Smooth muscle cell (in vitro differentiated cells): ENCODE measurements at regions not wholly inside any gene's neighbourhood (a gene's known extent, or its start where the extent isn't known, plus 50 kb on each side); places are given as distances from the start of the nearest gene placed in this dataset.
"Not testable (repeated sequence)": the region's sequence is repeated elsewhere in the genome, so short reads cannot be mapped to it uniquely, and the experiment has no call there.

Experiments used
- DNase-seq: peaks from one replicate; lab custom pipeline; 2025; ENCODE audit not compliant: unreplicated experiment; lab: John Stamatoyannopoulos, UW
- H2AFZ ChIP-seq: fragments of 200-600 bp; sonication (generic); 2 replicates; pipeline ENCODE4 v1.6.0; 2016; ENCODE audit warnings: antibody characterized with exemption, low read depth, mild to moderate bottlenecking
- H3F3A ChIP-seq: fragments of 200-600 bp; sonication (generic); 2 replicates; pipeline ENCODE4 v1.6.0; 2017; ENCODE audit warnings: antibody characterized with exemption, low read depth
- H3K27ac ChIP-seq: fragments of 200-600 bp; sonication (generic); 2 replicates; pipeline ENCODE4 v1.5.1; 2016; ENCODE audit warnings: low read depth, mild to moderate bottlenecking
- H3K27me3 ChIP-seq: fragments of 200-600 bp; sonication (generic); 2 replicates; pipeline ENCODE4 v1.6.1; 2016; ENCODE audit warnings: low read depth, mild to moderate bottlenecking
- H3K36me3 ChIP-seq: fragments of 200-600 bp; sonication (generic); 2 replicates; pipeline ENCODE4 v1.5.1; 2016; ENCODE audit warnings: low read depth
- H3K4me1 ChIP-seq: fragments of 200-600 bp; sonication (generic); 2 replicates; pipeline ENCODE4 v1.5.1; 2016; ENCODE audit warnings: low read depth
- H3K4me2 ChIP-seq: fragments of 200-600 bp; sonication (generic); 2 replicates; pipeline ENCODE4 v1.6.0; 2016; ENCODE audit warnings: mild to moderate bottlenecking
- H3K4me3 ChIP-seq: fragments of 200-600 bp; sonication (generic); 2 replicates; pipeline ENCODE4 v1.5.1; 2016; ENCODE audit warnings: mild to moderate bottlenecking
- H3K79me2 ChIP-seq: fragments of 200-600 bp; sonication (generic); 2 replicates; pipeline ENCODE4 v1.6.0; 2016; ENCODE audit warnings: low read depth, mild to moderate bottlenecking
- H3K9ac ChIP-seq: fragments of 200-600 bp; sonication (generic); 2 replicates; pipeline ENCODE4 v1.6.0; 2016; ENCODE audit warnings: low read depth
- H3K9me3 ChIP-seq: fragments of 200-600 bp; sonication (generic); replicated peaks from 2 replicates; pipeline ENCODE4 v1.5.1; 2016; ENCODE audit warnings: low read depth
- H4K20me1 ChIP-seq: fragments of 200-600 bp; sonication (generic); 2 replicates; pipeline ENCODE4 v1.6.0; 2016; ENCODE audit warnings: low read depth
- WGBS: methylation state at CpG from one replicate; pipeline ENCODE4 v1.1.7; 2016; ENCODE audit warnings: low lambda C conversion rate; 5-methylcytosine and 5-hydroxymethylcytosine counted together
- TF ChIP-seq, protein P1 (sequence below): fragments of 200-600 bp; sonication (generic); IDR thresholded peaks from 2 replicates; pipeline ENCODE4 v1.5.1; 2017; ENCODE audit warnings: borderline replicate concordance, mild to moderate bottlenecking, antibody characterized with exemption; ENCODE audit not compliant: insufficient read depth, poor library complexity, severe bottlenecking

DNA sequence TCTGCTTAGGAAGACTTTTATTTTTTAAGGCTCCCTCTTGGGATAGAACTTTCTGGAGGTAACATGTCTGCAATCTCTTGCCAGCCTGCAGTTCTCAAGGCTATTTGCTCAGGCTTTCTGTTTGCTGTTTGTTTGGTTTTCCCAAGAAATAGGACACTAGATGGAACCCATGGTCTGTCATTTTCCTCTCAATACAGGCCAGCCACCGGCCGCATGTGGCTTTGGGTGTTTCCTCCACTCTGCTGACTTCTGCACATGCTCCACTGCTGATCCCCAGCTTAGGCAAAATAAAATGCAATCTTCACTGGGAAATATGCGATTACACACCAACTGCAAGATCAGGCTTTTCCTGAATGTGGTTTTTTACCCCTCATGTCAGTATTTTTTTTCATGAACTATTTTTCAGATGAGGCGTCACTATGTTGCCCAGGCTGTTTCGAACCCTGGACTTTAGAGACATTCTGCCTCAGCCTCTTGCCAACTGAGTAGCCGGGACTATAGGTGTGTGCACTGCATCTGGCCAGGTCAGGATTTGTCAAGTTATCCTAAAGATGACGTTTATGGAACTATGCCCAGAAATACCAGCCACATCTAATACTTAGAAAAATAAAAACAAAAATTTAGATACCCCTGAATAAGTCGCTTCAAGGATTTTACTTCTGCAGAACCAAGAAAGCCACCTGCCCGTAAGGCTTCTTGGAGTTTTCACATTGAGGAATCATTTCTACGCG lies 94.3 kb upstream of the PABPC3 start:
- Histone ChIP-seq H3K4me3 (no peak overlapping the region), H3K4me2 (no peak overlapping the region), H3K27me3 (no peaks in the 10 kb centered on the region), H3K9ac (no peak overlapping the region), H3K36me3 (no peaks in the 10 kb centered on the region), H3K27ac (no peak overlapping the region), H4K20me1 (no peaks in the 10 kb centered on the region), H3K4me1 (no peaks in the 10 kb centered on the region), H3F3A (no peaks in the 10 kb centered on the region), H3K9me3 (no peaks in the 10 kb centered on the region), H2AFZ (peak overlapping the region; percentile 21), H3K79me2 (no peaks in the 10 kb centered on the region)
- TF ChIP-seq, protein P1, sequence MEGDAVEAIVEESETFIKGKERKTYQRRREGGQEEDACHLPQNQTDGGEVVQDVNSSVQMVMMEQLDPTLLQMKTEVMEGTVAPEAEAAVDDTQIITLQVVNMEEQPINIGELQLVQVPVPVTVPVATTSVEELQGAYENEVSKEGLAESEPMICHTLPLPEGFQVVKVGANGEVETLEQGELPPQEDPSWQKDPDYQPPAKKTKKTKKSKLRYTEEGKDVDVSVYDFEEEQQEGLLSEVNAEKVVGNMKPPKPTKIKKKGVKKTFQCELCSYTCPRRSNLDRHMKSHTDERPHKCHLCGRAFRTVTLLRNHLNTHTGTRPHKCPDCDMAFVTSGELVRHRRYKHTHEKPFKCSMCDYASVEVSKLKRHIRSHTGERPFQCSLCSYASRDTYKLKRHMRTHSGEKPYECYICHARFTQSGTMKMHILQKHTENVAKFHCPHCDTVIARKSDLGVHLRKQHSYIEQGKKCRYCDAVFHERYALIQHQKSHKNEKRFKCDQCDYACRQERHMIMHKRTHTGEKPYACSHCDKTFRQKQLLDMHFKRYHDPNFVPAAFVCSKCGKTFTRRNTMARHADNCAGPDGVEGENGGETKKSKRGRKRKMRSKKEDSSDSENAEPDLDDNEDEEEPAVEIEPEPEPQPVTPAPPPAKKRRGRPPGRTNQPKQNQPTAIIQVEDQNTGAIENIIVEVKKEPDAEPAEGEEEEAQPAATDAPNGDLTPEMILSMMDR, result no peak
- WGBS, result 87% methylated on average over 11 of the region's 11 CpGs
- no peak for DNase-seq

DNA sequence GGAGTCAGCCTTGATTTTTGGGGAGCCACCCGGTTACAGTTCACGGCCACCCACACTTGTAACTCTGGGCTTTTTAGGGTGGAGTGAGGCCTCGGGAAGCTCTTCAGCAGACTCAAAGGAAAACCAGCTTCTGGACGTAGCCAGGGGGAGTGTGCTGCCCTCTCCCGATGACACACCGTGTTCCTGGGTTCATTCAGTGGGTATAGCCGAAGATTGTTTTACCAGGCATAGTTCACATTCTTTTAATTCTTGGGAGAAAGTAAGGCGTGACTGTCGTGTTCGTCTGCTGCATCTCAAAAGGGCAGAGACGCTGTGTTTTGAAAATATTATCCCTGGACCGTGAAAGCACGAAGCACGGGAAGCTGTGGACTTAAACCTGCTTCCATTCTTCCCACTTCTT lies 93.6 kb upstream of the PABPC3 start:
- not testable (repeated sequence) for H2AFZ ChIP-seq, H4K20me1 ChIP-seq, H3F3A ChIP-seq, H3K9me3 ChIP-seq, H3K27me3 ChIP-seq, H3K4me3 ChIP-seq, H3K79me2 ChIP-seq, H3K4me1 ChIP-seq, H3K9ac ChIP-seq, DNase-seq, H3K36me3 ChIP-seq, H3K27ac ChIP-seq, H3K4me2 ChIP-seq
- 36% methylated on average over 14 of the region's 14 CpGs for whole genome bisulfite sequencing

DNA sequence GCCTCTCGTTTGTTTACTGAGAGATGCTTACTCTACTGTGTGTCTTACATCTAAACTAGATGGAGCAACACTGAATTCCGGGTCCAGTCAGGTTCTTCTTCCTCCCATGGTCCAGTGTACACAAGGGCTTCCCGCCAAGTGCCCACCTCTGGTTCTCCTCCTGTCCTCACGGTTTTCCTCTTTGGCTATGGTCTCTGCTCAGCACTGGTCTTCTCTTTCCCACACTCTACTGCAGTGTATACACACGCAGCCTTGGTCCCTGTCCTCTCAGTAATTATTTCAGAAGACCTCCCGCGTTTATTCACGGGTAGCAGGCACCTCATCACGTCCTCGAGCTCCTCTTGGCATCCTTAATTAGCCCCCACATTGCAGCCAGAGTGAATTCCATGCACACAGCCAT lies 91.4 kb upstream of the PABPC3 start:
- H4K20me1 ChIP-seq, H3K4me1 ChIP-seq, H3K9me3 ChIP-seq, H3K4me2 ChIP-seq, H3K27me3 ChIP-seq, H3F3A ChIP-seq, H3K27ac ChIP-seq, H3K9ac ChIP-seq, H2AFZ ChIP-seq, H3K79me2 ChIP-seq, H3K4me3 ChIP-seq, H3K36me3 ChIP-seq, DNase-seq: not testable (repeated sequence)
- 95% methylated on average over 4 of the region's 10 CpGs for WGBS

DNA sequence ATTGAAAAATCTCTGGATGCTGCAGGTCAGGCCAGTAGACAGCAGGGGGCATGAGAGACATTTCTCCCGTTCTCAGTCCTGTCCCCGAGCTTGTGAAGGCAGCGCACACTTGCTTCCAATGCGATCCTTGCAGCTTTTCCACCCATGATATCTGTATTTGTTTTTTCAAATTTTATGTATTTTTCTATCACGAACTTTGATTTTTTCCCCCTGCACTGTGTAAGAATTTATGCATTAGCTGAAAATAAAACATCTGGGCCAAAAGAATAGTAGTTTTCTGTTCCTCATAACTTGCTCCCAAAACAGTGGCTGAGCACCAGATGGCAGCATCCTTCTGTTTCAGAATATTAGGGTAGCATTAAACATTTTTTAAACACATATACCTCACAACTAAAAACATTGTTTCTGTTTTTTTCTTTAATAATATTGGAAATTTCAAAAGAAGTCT lies 90.9 kb upstream of the PABPC3 start:
- WGBS, result 2% methylated on average over 5 of the region's 5 CpGs
- not testable (repeated sequence) for H3K27me3 ChIP-seq, DNase-seq, H3K79me2 ChIP-seq, H2AFZ ChIP-seq, H3K9me3 ChIP-seq, H3K27ac ChIP-seq, H3F3A ChIP-seq, H3K9ac ChIP-seq, H3K4me1 ChIP-seq, H3K36me3 ChIP-seq, H4K20me1 ChIP-seq
- peak overlapping the region; percentile 80 for H3K4me2 ChIP-seq
- TF ChIP-seq, protein P1, result peak; percentile 36
- peak overlapping the region; percentile 36 for H3K4me3 ChIP-seq

DNA sequence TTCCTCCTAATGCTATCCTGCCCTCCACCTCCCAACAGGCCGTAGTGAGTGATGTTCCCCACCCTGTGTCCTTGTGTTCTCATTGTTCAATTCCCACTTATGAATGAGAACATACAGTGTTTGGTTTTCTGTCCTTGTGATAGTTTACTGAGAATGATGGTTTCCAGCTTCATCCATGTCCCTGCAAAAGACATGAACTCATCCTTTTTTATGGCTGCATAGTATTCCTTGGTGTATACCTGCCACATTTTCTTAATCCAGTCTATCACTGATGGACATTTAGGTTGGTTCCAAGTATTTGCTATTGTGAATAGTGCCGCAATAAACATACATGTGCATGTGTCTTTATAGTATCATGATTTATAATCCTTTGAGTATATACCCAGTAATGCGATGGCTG lies 88.5 kb upstream of the PABPC3 start:
- DNase-seq, H3K27ac ChIP-seq, H3K4me2 ChIP-seq, H3K36me3 ChIP-seq, H3K79me2 ChIP-seq, H3K9me3 ChIP-seq, H3K4me3 ChIP-seq, H3K9ac ChIP-seq, H4K20me1 ChIP-seq, H3F3A ChIP-seq, H2AFZ ChIP-seq, H3K4me1 ChIP-seq, H3K27me3 ChIP-seq: not testable (repeated sequence)
- 99% methylated on average over 3 of the region's 3 CpGs for WGBS

DNA sequence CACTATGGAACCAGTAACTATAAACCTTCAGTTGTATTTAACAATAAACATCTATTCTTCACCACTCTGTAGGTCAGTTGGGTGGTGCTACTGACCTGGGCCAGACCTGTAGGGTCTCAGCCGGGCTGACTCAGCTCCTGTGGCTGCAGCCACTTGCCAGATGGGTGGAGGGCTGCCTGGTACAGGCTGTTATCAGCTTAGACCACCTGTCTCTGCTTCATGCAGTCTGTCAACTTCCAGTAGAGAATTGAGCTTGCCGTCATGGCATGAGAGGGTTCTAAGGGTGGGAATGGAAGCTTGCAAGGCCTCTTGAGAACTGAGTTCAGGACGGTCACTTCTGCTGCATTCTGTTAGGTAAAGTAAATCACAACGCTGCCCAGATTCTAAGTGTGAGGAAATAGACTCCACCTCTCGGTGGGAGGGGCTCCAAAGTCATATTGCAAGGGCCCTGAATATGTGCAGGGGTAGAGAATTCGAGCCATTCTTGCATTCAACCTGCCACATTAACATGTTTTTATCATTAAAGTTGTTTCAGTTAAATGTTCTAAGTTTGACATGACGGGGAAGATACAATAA lies 81.5 kb upstream of the PABPC3 start:
- DNase-seq, H3F3A ChIP-seq, H2AFZ ChIP-seq, H3K4me1 ChIP-seq, H3K9me3 ChIP-seq, H3K4me2 ChIP-seq, H3K27ac ChIP-seq, H3K9ac ChIP-seq, H3K36me3 ChIP-seq, H4K20me1 ChIP-seq, H3K79me2 ChIP-seq, H3K4me3 ChIP-seq: not testable (repeated sequence)
- peaks cover 42% of the 10 kb centered on the region for H3K27me3 ChIP-seq
- 72% methylated on average over 7 of the region's 7 CpGs for WGBS

DNA sequence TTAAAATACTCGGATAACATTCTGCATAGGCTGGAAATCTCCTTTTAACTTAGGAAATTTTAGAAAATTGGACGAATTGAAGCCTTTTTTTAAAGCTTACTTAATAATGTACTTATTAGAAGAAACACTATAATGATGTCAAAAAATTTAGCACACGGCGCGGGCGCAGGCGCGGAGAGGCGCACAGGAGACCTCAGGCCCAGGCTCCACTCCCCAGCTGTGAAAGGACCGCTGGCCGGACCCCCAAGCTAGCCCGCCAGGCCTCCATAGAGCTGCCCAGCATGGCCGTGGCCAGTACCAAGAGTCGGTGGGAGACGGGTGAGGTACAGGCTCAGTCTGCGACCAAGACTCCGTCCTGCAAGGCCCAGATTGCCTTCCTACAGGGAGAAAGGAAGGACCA lies 78.8 kb upstream of the PABPC3 start:
- H3K4me1 ChIP-seq, H3K4me3 ChIP-seq, DNase-seq, H3K79me2 ChIP-seq, H3K36me3 ChIP-seq, H3F3A ChIP-seq, H3K4me2 ChIP-seq, H3K27ac ChIP-seq, H2AFZ ChIP-seq, H3K9me3 ChIP-seq, H4K20me1 ChIP-seq, H3K9ac ChIP-seq: not testable (repeated sequence)
- H3K27me3 ChIP-seq, result peaks cover 68% of the 10 kb centered on the region
- WGBS, result 92% methylated on average over 17 of the region's 17 CpGs
